Activated B cell treated with CpG ODN at 0.5 μM for 24 hours (primary cell): ENCODE measurements at regions not wholly inside any gene's neighbourhood (a gene's known extent, or its start where the extent isn't known, plus 50 kb on each side); places are given as distances from the start of the nearest gene placed in this dataset.

Experiments
- ATAC-seq: fragments of 200-7000 bp; cut with Tn5 transposase; one replicate; pipeline ENCODE4 v1.10.0; 2021; ENCODE audit warnings: low read depth, mild to moderate bottlenecking, moderate library complexity
- CTCF ChIA-PET: fragments of 350-600 bp; sonication (Branson Sonifier 250); formaldehyde crosslinking; loops from one replicate; lab custom pipeline; 2021; ENCODE audit warnings: antibody characterized with exemption; lab: Charles Lee
- POLR2A ChIA-PET: fragments of 350-600 bp; sonication (Branson Sonifier 250); formaldehyde crosslinking; loops from one replicate; lab custom pipeline; 2021; ENCODE audit warnings: antibody characterized with exemption; lab: Charles Lee
- DNase-seq: peaks from one replicate; pipeline ENCODE4 v3.0.0; 2022
- H3K27ac Mint-ChIP-seq: one replicate; pipeline ENCODE4 v1.8.0; 2020; ENCODE audit warnings: mixed read lengths
- H3K27me3 Mint-ChIP-seq: one replicate; pipeline ENCODE4 v1.8.0; 2021; ENCODE audit warnings: mixed read lengths
- H3K36me3 Mint-ChIP-seq: one replicate; pipeline ENCODE4 v1.8.0; 2021; ENCODE audit warnings: low read depth, mixed read lengths
- H3K4me1 Mint-ChIP-seq: one replicate; pipeline ENCODE4 v1.8.0; 2021; ENCODE audit warnings: mixed read lengths
- H3K4me3 Mint-ChIP-seq: one replicate; pipeline ENCODE4 v1.8.0; 2020; ENCODE audit warnings: mild to moderate bottlenecking, mixed read lengths
- H3K9me3 Mint-ChIP-seq: one replicate; pipeline ENCODE4 v1.8.0; 2020; ENCODE audit warnings: mixed read lengths
- intact Hi-C: fragments of 100-400 bp; cut with micrococcal nuclease; formaldehyde crosslinking; loops from one replicate; pipeline ENCODE4 v1.15.1; 2024
- TF ChIP-seq, protein P1 (sequence below): fragments of 200-600 bp; IDR thresholded peaks from one replicate; pipeline ENCODE4 v1.8.0; 2022; ENCODE audit warnings: antibody characterized with exemption, mild to moderate bottlenecking

DNA sequence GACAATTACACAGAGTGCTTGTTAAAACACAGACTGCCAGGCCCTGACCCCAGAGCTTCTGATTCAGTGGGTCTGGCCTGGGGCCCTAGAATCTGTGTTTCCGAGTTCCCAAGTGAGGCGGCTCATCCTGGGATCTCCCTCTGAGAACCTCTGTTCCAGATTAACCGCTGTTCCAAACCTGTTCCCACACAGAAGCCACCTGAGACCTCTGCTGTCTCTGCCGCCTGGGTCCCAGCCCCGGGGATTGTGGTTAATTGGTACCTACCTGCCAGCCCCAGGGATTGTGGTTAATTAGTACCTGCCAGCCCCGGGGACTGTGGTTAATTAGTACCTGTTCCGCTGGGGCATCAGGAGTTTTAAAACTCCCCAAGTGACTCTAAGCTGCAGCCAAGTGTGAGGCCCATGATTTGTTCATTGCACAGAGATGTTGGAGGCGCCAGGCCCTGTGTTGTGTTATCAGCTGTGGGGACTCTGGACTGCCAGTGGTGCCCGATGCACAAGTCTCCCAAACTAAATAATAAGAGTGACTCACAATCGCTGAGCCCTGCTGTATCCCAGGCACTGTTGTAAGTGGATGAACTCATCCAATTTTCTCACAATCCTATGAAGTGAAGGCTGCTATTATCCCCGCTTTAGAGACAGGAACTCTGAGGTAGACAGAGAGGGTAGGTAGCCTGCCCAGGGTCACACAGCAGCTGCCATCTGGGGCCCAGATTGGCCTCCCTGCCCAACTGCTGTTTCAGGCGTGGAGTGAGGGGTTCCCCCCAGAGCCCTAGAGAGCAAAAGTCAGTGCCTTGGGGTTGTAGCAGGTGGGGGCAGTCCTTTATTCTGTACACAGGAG is 219.7 kb downstream of the IRF8 start:
- H3K36me3 Mint-ChIP-seq, result no peaks in the 10 kb centered on the region
- intact Hi-C loops, result no loop called here
- H3K27me3 Mint-ChIP-seq, result peaks cover 24% of the 10 kb centered on the region
- TF ChIP-seq, protein P1, sequence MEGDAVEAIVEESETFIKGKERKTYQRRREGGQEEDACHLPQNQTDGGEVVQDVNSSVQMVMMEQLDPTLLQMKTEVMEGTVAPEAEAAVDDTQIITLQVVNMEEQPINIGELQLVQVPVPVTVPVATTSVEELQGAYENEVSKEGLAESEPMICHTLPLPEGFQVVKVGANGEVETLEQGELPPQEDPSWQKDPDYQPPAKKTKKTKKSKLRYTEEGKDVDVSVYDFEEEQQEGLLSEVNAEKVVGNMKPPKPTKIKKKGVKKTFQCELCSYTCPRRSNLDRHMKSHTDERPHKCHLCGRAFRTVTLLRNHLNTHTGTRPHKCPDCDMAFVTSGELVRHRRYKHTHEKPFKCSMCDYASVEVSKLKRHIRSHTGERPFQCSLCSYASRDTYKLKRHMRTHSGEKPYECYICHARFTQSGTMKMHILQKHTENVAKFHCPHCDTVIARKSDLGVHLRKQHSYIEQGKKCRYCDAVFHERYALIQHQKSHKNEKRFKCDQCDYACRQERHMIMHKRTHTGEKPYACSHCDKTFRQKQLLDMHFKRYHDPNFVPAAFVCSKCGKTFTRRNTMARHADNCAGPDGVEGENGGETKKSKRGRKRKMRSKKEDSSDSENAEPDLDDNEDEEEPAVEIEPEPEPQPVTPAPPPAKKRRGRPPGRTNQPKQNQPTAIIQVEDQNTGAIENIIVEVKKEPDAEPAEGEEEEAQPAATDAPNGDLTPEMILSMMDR, result no peak
- no peak overlapping the region for H3K4me3 Mint-ChIP-seq
- ChIA-PET POLR2A (no interaction called here), CTCF (no interaction called here)
- H3K9me3 Mint-ChIP-seq, result no peaks in the 10 kb centered on the region
- no peaks in the 10 kb centered on the region for H3K4me1 Mint-ChIP-seq
- no peak for DNase-seq
- no peak for ATAC-seq
- H3K27ac Mint-ChIP-seq, result no peak overlapping the region

- TF ChIP-seq, protein P1, result no peak
- POLR2A ChIA-PET, result interaction anchor here (0.6 to 1.0 kb wide), 2 partner anchors 10 to 464 kb away, joined by 3 to 7 read pairs; no protein-coding TSS in a partner anchor
- Mint-ChIP-seq H3K4me1 (no peaks in the 10 kb centered on the region), H3K27me3 (peaks cover 23% of the 10 kb centered on the region), H3K36me3 (no peaks in the 10 kb centered on the region), H3K4me3 (no peak overlapping the region), H3K9me3 (no peaks in the 10 kb centered on the region), H3K27ac (no peak overlapping the region)
- CTCF ChIA-PET, result no interaction called here
- ATAC-seq, result no peak
- no peak for DNase-seq
- intact Hi-C loops, result no loop called here
These were observed 221.5 kb downstream of the IRF8 start for GRCh38 chr16:86120201-86121192.

- Mint-ChIP-seq H3K4me1 (no peaks in the 10 kb centered on the region), H3K36me3 (no peaks in the 10 kb centered on the region), H3K4me3 (no peak overlapping the region), H3K27ac (no peak overlapping the region), H3K27me3 (peaks cover 23% of the 10 kb centered on the region), H3K9me3 (no peaks in the 10 kb centered on the region)
- intact Hi-C loops, result no loop called here
- ChIA-PET POLR2A (no interaction called here), CTCF (no interaction called here)
- ATAC-seq (no peak), DNase-seq (no peak)
- TF ChIP-seq, protein P1, result no peak
These were observed 222.5 kb downstream of the IRF8 start for GRCh38 chr16:86121374-86122010.

DNA sequence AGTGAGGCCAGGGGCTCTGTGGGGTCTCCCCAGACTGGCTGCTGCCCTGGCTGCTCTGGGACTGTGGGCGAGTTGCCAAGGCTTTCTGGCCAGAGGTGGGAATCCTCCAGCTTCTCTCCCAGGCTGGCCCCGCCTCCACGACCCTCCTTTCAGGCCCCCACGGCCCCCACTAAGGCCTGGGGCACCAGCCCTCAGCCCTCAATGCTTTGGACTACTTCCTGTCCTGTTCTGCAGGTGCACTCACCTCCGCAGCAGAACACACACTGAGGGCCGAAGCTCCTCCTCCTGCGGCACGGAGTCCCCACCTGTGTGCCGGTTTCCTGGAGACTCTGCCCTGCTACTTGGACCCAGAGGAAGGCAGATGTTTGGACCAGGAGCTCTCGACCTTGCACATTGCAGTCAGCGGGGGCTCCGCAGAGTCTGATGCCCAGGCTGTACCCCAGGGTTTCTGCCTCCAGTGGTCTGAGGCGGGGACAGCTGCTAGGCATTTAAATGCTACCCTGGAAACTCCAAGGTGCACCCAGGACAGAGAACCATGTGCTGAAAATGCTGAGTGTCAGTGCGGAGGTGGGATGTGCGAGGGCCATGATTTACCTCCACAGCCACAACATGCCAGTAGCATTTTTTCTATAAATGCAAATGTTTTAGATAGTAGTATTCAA is 223.8 kb downstream of the IRF8 start:
- TF ChIP-seq, protein P1, result no peak
- DNase-seq (no peak), ATAC-seq (no peak)
- Mint-ChIP-seq H3K9me3 (no peaks in the 10 kb centered on the region), H3K4me3 (no peak overlapping the region), H3K27ac (no peak overlapping the region), H3K36me3 (no peaks in the 10 kb centered on the region), H3K4me1 (no peaks in the 10 kb centered on the region), H3K27me3 (peaks cover 28% of the 10 kb centered on the region)
- intact Hi-C loops, result no loop called here
- ChIA-PET CTCF (no interaction called here), POLR2A (no interaction called here)
